ENCODE measurements at regions not wholly inside any gene's neighbourhood (a gene's known extent, or its start where the extent isn't known, plus 50 kb on each side); places are given as distances from the start of the nearest gene placed in this dataset.

DNA sequence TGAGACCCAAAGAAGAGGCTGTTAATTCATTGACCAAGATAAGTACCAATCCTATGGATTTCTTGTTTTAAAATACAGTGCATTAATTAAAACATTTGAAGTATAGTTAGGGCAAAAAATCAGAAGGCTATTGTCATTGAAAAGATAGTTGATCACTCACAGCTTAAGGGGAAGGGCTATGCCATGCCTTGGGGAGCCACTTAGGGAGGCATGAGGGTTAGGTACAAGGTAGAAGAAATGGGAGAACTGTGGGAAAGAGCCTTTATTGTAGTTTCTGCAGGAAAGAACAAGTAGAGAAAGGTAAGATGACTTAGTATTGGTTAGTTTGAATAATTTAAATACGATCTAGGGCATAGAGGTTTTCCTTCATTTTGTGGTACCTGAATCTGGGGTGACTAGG, 1285.5 kb upstream of the TMEFF2 start:
- no peak for TF ChIP-seq CTCF (IDR thresholded peaks at IDR 0.05; ENCODE audit: low read depth, low read length)
- no peaks in the 10 kb centered on the region for H3K9me3 ChIP-seq (ENCODE audit: low read depth)
- H3K27me3 ChIP-seq, result no peaks in the 10 kb centered on the region
- H3K4me3 ChIP-seq, result no peak overlapping the region
- no peaks in the 10 kb centered on the region for H3K4me1 ChIP-seq (ENCODE audit: low read depth)
- H3K36me3 ChIP-seq, result no peaks in the 10 kb centered on the region
- no peak for DNase-seq (ENCODE audit: low read depth in 1 of 2, low spot score in 1 of 2)
- H3K27ac ChIP-seq, result no peak overlapping the region

- Histone ChIP-seq H3K4me3 (no peak overlapping the region), H3K36me3 (no peaks in the 10 kb centered on the region), H3K4me1 (ENCODE audit: low read depth) (no peaks in the 10 kb centered on the region), H3K27ac (no peak overlapping the region), H3K9me3 (ENCODE audit: low read depth) (no peaks in the 10 kb centered on the region), H3K27me3 (no peaks in the 10 kb centered on the region)
- no peak for TF ChIP-seq CTCF (IDR thresholded peaks at IDR 0.05; ENCODE audit: low read depth, low read length)
- DNase-seq (ENCODE audit: low read depth in 1 of 2, low spot score in 1 of 2), result no peak
Observed at GRCh38 chr2:193476171-193476800, 1281.6 kb upstream of the TMEFF2 start.

DNA sequence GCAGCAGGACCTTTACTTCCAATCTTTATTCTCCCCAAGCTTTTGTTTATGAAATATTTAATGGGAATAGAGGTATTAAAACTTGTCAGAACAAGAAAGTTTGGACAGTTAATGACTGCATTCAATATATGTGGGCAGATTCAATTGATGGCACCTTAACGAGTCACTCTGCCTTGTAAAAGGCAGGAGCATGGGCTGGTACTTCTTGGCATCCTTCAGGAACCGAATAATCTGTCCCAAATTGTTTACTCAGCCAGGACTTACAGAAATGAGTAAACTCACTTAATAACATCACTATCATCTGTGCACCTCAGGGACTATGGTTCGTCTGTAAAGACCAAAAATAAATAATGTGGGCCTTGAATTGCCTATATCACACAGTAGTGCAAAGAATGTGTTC, 1280.3 kb upstream of the TMEFF2 start:
- no peaks in the 10 kb centered on the region for H3K27me3 ChIP-seq

DNA sequence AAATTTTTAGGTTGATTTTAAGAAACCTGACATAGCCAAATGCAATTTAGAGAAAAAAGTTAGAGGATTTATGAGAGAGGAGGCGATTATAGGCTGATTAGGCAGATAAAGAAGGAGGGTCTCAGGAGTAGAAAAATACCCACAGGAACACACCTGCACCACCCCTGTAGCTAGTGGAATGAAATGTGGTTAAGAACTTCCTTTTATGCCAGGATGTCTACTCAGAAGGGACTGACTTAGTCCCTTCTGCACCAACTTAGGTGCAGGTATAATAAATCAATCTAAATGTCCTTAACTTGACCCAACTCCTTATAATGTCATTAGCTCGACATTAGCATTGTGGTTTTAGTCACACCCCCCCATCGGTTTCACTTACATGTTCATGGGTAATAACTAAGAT, 1274.5 kb upstream of the TMEFF2 start:
- Histone ChIP-seq H3K4me1 (ENCODE audit: low read depth) (no peaks in the 10 kb centered on the region), H3K36me3 (no peaks in the 10 kb centered on the region), H3K27me3 (no peaks in the 10 kb centered on the region), H3K27ac (no peak overlapping the region), H3K9me3 (ENCODE audit: low read depth) (no peaks in the 10 kb centered on the region), H3K4me3 (no peak overlapping the region)
- no peak for DNase-seq (ENCODE audit: low read depth in 1 of 2, low spot score in 1 of 2)
- no peak for TF ChIP-seq CTCF (IDR thresholded peaks at IDR 0.05; ENCODE audit: low read depth, low read length)

More for the DNA sequence above, 1280.3 kb upstream of the TMEFF2 start:
- no peak overlapping the region for H3K4me3 ChIP-seq
- no peak for DNase-seq (ENCODE audit: low read depth in 1 of 2, low spot score in 1 of 2)
- no peak for TF ChIP-seq CTCF (IDR thresholded peaks at IDR 0.05; ENCODE audit: low read depth, low read length)
- H3K27ac ChIP-seq, result no peak overlapping the region
- H3K36me3 ChIP-seq, result no peaks in the 10 kb centered on the region
- H3K4me1 ChIP-seq (ENCODE audit: low read depth), result no peaks in the 10 kb centered on the region
- no peaks in the 10 kb centered on the region for H3K9me3 ChIP-seq (ENCODE audit: low read depth)

- Histone ChIP-seq H3K27ac (no peak overlapping the region), H3K36me3 (no peaks in the 10 kb centered on the region), H3K27me3 (no peaks in the 10 kb centered on the region), H3K4me1 (ENCODE audit: low read depth) (no peaks in the 10 kb centered on the region), H3K9me3 (ENCODE audit: low read depth) (no peaks in the 10 kb centered on the region), H3K4me3 (no peak overlapping the region)
- no peak for DNase-seq (ENCODE audit: low read depth in 1 of 2, low spot score in 1 of 2)
- TF ChIP-seq CTCF (IDR thresholded peaks at IDR 0.05; ENCODE audit: low read depth, low read length), result no peak
Observed at GRCh38 chr2:193467276-193467987, 1272.7 kb upstream of the TMEFF2 start.
